GM23338 (cell line): ENCODE measurements at regions not wholly inside any gene's neighbourhood (a gene's known extent, or its start where the extent isn't known, plus 50 kb on each side); places are given as distances from the start of the nearest gene placed in this dataset.

ENCODE experiments used
- ATAC-seq: fragments of 200-7000 bp; cut with Tn5 transposase; 3 replicates; pipeline ENCODE4 v1.9.1; 2020
- DNase-seq: peaks from one replicate; pipeline ENCODE4 v3.0.0-alpha.2; 2015; ENCODE audit warnings: low spot score
- H2AFZ ChIP-seq: fragments of 200-600 bp; sonication (generic); 2 replicates; pipeline ENCODE4 v1.8.0; 2016; ENCODE audit warnings: antibody characterized with exemption, mild to moderate bottlenecking, moderate library complexity
- H3F3A ChIP-seq: fragments of 200-600 bp; sonication (generic); replicated peaks from 2 replicates; pipeline ENCODE4 v1.8.0; 2017; ENCODE audit warnings: antibody characterized with exemption, mixed run types, low read depth
- H3K27ac ChIP-seq: fragments of 200-600 bp; sonication (generic); 2 replicates; pipeline ENCODE4 v1.6.1; 2016; ENCODE audit warnings: low read depth
- H3K27me3 ChIP-seq: fragments of 200-600 bp; sonication (generic); 2 replicates; pipeline ENCODE4 v1.8.0; 2016; ENCODE audit warnings: mild to moderate bottlenecking, mixed run types, moderate library complexity; ENCODE audit not compliant: insufficient read depth
- H3K36me3 ChIP-seq: fragments of 200-600 bp; sonication (generic); 2 replicates; pipeline ENCODE4 v1.8.0; 2016; ENCODE audit warnings: mild to moderate bottlenecking; ENCODE audit not compliant: insufficient read depth
- H3K4me1 ChIP-seq: fragments of 200-600 bp; sonication (generic); 2 replicates; pipeline ENCODE4 v1.8.0; 2016; ENCODE audit warnings: mild to moderate bottlenecking, moderate library complexity; ENCODE audit not compliant: insufficient read depth
- H3K4me2 ChIP-seq: fragments of 200-600 bp; sonication (generic); 2 replicates; pipeline ENCODE4 v1.7.1; 2017; ENCODE audit warnings: mixed run types
- H3K4me3 ChIP-seq: fragments of 200-600 bp; sonication (generic); 2 replicates; pipeline ENCODE4 v1.6.1; 2016; ENCODE audit warnings: mixed run types
- H3K79me2 ChIP-seq: fragments of 200-600 bp; sonication (generic); replicated peaks from 2 replicates; pipeline ENCODE4 v1.8.0; 2017; ENCODE audit warnings: mild to moderate bottlenecking; ENCODE audit not compliant: insufficient read depth
- H3K9me2 ChIP-seq: fragments of 200-600 bp; sonication (generic); 2 replicates; pipeline ENCODE4 v1.8.0; 2017; ENCODE audit not compliant: insufficient read depth
- H4K20me1 ChIP-seq: fragments of 200-600 bp; sonication (generic); replicated peaks from 2 replicates; pipeline ENCODE4 v1.8.0; 2017; ENCODE audit warnings: mild to moderate bottlenecking; ENCODE audit not compliant: insufficient read depth
- H3K27ac Mint-ChIP-seq: 2 replicates; pipeline ENCODE4 v1.8.0; 2020; ENCODE audit warnings: inconsistent platforms, mild to moderate bottlenecking, moderate library complexity, mixed read lengths
- H3K27me3 Mint-ChIP-seq: 3 replicates; pipeline ENCODE4 v1.8.0; 2022; ENCODE audit warnings: low read depth, mild to moderate bottlenecking, moderate library complexity, mixed read lengths, inconsistent platforms; ENCODE audit not compliant: insufficient read depth, poor library complexity
- H3K36me3 Mint-ChIP-seq: 3 replicates; pipeline ENCODE4 v1.8.0; 2021; ENCODE audit warnings: low read depth, mild to moderate bottlenecking, inconsistent platforms, moderate library complexity, mixed read lengths
- H3K4me1 Mint-ChIP-seq: 3 replicates; pipeline ENCODE4 v1.8.0; 2020; ENCODE audit warnings: mild to moderate bottlenecking, inconsistent platforms, mixed read lengths
- H3K4me3 Mint-ChIP-seq: 3 replicates; pipeline ENCODE4 v1.8.0; 2021; ENCODE audit warnings: moderate library complexity, mild to moderate bottlenecking, inconsistent platforms, mixed read lengths
- H3K9me3 Mint-ChIP-seq: 3 replicates; pipeline ENCODE4 v1.8.0; 2020; ENCODE audit warnings: moderate library complexity, mild to moderate bottlenecking, inconsistent platforms, mixed read lengths
- CTCF ChIP-seq, 2 experiments: fragments of 200-600 bp in 1 of 2; sonication (generic) in 1 of 2; conservative IDR thresholded peaks; 2 replicates each; pipeline versions ENCODE4 v1.5.1 to v1.6.1; 2016 to 2017; ENCODE audit warnings: antibody characterized with exemption in 2 of 2, low read depth in 2 of 2, mild to moderate bottlenecking in 2 of 2, moderate library complexity in 1 of 2
- ETS1 ChIP-seq: IDR thresholded peaks from 2 replicates; pipeline ENCODE4 v1.6.1; 2016; ENCODE audit warnings: antibody characterized with exemption
- EZH2 ChIP-seq: fragments of 200-600 bp; sonication (generic); IDR thresholded peaks from one replicate; pipeline ENCODE4 v1.8.0; 2017; ENCODE audit warnings: antibody characterized with exemption, mild to moderate bottlenecking, low read depth; ENCODE audit not compliant: unreplicated experiment
- EZH2phosphoT487 ChIP-seq: fragments of 200-600 bp; sonication (generic); IDR thresholded peaks from one replicate; pipeline ENCODE4 v1.8.1; 2018; ENCODE audit warnings: antibody characterized with exemption; ENCODE audit not compliant: unreplicated experiment
- POLR2AphosphoS5 ChIP-seq: IDR thresholded peaks from 2 replicates; pipeline ENCODE4 v1.6.1; 2016; ENCODE audit warnings: antibody characterized with exemption, low read depth
- REST ChIP-seq: IDR thresholded peaks from one replicate; pipeline ENCODE4 v1.6.1; 2018; ENCODE audit warnings: antibody characterized with exemption; ENCODE audit not compliant: unreplicated experiment
- STAT1 ChIP-seq: IDR thresholded peaks from one replicate; pipeline ENCODE4 v1.6.1; 2016; ENCODE audit warnings: antibody characterized with exemption; ENCODE audit not compliant: unreplicated experiment
- ZNF114 ChIP-seq: fragments of 250-450 bp; sonication (Bioruptor Pico); IDR thresholded peaks from 2 replicates; pipeline ENCODE4 v1.5.0; 2020; ENCODE audit warnings: mild to moderate bottlenecking, moderate library complexity
- ZNF331 ChIP-seq: fragments of 250-450 bp; sonication (Bioruptor Pico); IDR thresholded peaks from 2 replicates; pipeline ENCODE4 v1.5.0; 2020; ENCODE audit warnings: low read depth, mild to moderate bottlenecking, moderate library complexity
- ZNF462 ChIP-seq: fragments of 250-450 bp; sonication (Bioruptor Pico); IDR thresholded peaks from 2 replicates; pipeline ENCODE4 v1.5.0; 2020; ENCODE audit warnings: mild to moderate bottlenecking, moderate library complexity

- no peak for TF ChIP-seq REST
Measured at GRCh38 chr4:11323771-11324170, 104.9 kb downstream of the HS3ST1 start (continued).

GRCh38 chr4:11313157-11313943, 115.3 kb downstream of the HS3ST1 start:
- Mint-ChIP-seq H3K27ac (no peak overlapping the region), H3K36me3 (peaks cover 10% of the 10 kb centered on the region; the same call in 2 of the 3 replicates), H3K9me3 (peaks cover 19% of the 10 kb centered on the region), H3K4me3 (no peak overlapping the region), H3K27me3 (no peaks in the 10 kb centered on the region), H3K4me1 (peaks cover 2% of the 10 kb centered on the region; the same call in 2 of the 3 replicates)
- H3K4me3 ChIP-seq = no peak overlapping the region
- no peak overlapping the region for H3K4me2 ChIP-seq
- no peak overlapping the region for H2AFZ ChIP-seq
- H4K20me1 ChIP-seq = no peaks in the 10 kb centered on the region
- ATAC-seq = no peak
- H3K27ac ChIP-seq = no peak overlapping the region
- H3K27me3 ChIP-seq = no peaks in the 10 kb centered on the region
- H3F3A ChIP-seq = no peaks in the 10 kb centered on the region
- H3K9me2 ChIP-seq = peaks cover 24% of the 10 kb centered on the region; the same call in 1 of the 2 replicates
- no peak for TF ChIP-seq EZH2
- no peak for TF ChIP-seq CTCF (conservative IDR thresholded peaks at IDR 0.05; ENCODE audit: low read depth in 2 of 2)
- TF ChIP-seq STAT1 = no peak
- TF ChIP-seq POLR2AphosphoS5 = no peak
- no peak for TF ChIP-seq ZNF462 (CRISPR knock-in tag)
- TF ChIP-seq EZH2phosphoT487 = no peak
- TF ChIP-seq ZNF114 (CRISPR knock-in tag) = no peak
- no peak for TF ChIP-seq ETS1
- TF ChIP-seq ZNF331 (CRISPR knock-in tag) = no peak
- H3K4me1 ChIP-seq = no peaks in the 10 kb centered on the region
- no peak for DNase-seq
- no peaks in the 10 kb centered on the region for H3K36me3 ChIP-seq
- H3K79me2 ChIP-seq = no peaks in the 10 kb centered on the region
